Upper lobe of left lung (tissue), 4 donors: ENCODE measurements at regions not wholly inside any gene's neighbourhood (a gene's known extent, or its start where the extent isn't known, plus 50 kb on each side); places are given as distances from the start of the nearest gene placed in this dataset.

Experiments used
- POLR2A ChIP-seq, 4 donors: fragments of 450-650 bp; IDR thresholded peaks; one replicate each; pipeline ENCODE4 v1.5.1; 2016 to 2017; ENCODE audit warnings: antibody characterized with exemption in 4 of 4, mild to moderate bottlenecking in 2 of 4
- POLR2AphosphoS5 ChIP-seq, 2 donors: sonication (generic); formaldehyde crosslinking; IDR thresholded peaks; one replicate each; pipeline ENCODE4 v1.5.1; 2017; ENCODE audit warnings: antibody characterized with exemption in 2 of 2

GRCh38 chr2:182593394-182593975 is 122.6 kb upstream of the DNAJC10 start:
- TF ChIP-seq POLR2AphosphoS5 (IDR thresholded peaks at IDR 0.05) (no peak), POLR2A (IDR thresholded peaks at IDR 0.05) (no peak)
